ENCODE measurements at regions not wholly inside any gene's neighbourhood (a gene's known extent, or its start where the extent isn't known, plus 50 kb on each side); places are given as distances from the start of the nearest gene placed in this dataset.

GRCh38 chr2:6683516-6683915, 182.2 kb downstream of the CMPK2 start:
- no peaks in the 10 kb centered on the region for H3K36me3 ChIP-seq

GRCh38 chr2:6685447-6685846, 180.3 kb downstream of the CMPK2 start:
- Histone ChIP-seq H3K9ac (no peak overlapping the region), H3K4me3 (no peak overlapping the region), H3F3A (ENCODE audit: low read depth) (no peaks in the 10 kb centered on the region), H4K20me1 (ENCODE audit: low read depth) (no peaks in the 10 kb centered on the region), H3K79me2 (ENCODE audit: low read depth) (no peaks in the 10 kb centered on the region), H2AFZ (replicated peaks) (no peak overlapping the region), H3K27me3 (no peaks in the 10 kb centered on the region), H3K36me3 (no peaks in the 10 kb centered on the region), H3K4me1 (peaks cover 11% of the 10 kb centered on the region), H3K27ac (no peak overlapping the region), H3K4me2 (no peak overlapping the region), H3K9me3 (ENCODE audit: low read depth) (no peaks in the 10 kb centered on the region)
- Mint-ChIP-seq H3K27me3 (ENCODE audit: insufficient read depth, low read depth) (peaks cover 11% of the 10 kb centered on the region), H3K27ac (no peak overlapping the region), H3K4me1 (peaks cover 6% of the 10 kb centered on the region), H3K36me3 (peaks cover 5% of the 10 kb centered on the region), H3K9me3 (peaks cover 40% of the 10 kb centered on the region), H3K4me3 (no peak overlapping the region)
- no peak for DNase-seq (ENCODE audit: low spot score)
- TF ChIP-seq CTCF (IDR thresholded peaks at IDR 0.05) (no peak), EZH2phosphoT487 (IDR thresholded peaks at IDR 0.05) (no peak), EZH2 (IDR thresholded peaks at IDR 0.05) (no peak)

More at GRCh38 chr2:6683516-6683915, 182.2 kb downstream of the CMPK2 start:
- no peak for DNase-seq (ENCODE audit: low spot score)
- Mint-ChIP-seq H3K4me3 (no peak overlapping the region), H3K27ac (peak overlapping the region; percentile 7), H3K4me1 (peaks cover 24% of the 10 kb centered on the region), H3K27me3 (ENCODE audit: insufficient read depth, low read depth) (peaks cover 11% of the 10 kb centered on the region), H3K9me3 (peaks cover 40% of the 10 kb centered on the region), H3K36me3 (peaks cover 5% of the 10 kb centered on the region)
- H3K4me1 ChIP-seq: peaks cover 23% of the 10 kb centered on the region
- no peak overlapping the region for H3K4me2 ChIP-seq
- H3K79me2 ChIP-seq (ENCODE audit: low read depth): no peaks in the 10 kb centered on the region
- no peak for TF ChIP-seq EZH2phosphoT487 (IDR thresholded peaks at IDR 0.05)
- no peak for TF ChIP-seq EZH2 (IDR thresholded peaks at IDR 0.05)
- no peak for TF ChIP-seq CTCF (IDR thresholded peaks at IDR 0.05)
- H3K27me3 ChIP-seq: no peaks in the 10 kb centered on the region
- no peak overlapping the region for H3K9ac ChIP-seq
- peaks cover 10% of the 10 kb centered on the region for H3F3A ChIP-seq (ENCODE audit: low read depth)
- H2AFZ ChIP-seq (replicated peaks): no peak overlapping the region
- H3K9me3 ChIP-seq (ENCODE audit: low read depth): no peaks in the 10 kb centered on the region
- H3K27ac ChIP-seq: no peak overlapping the region
- no peak overlapping the region for H3K4me3 ChIP-seq
- no peaks in the 10 kb centered on the region for H4K20me1 ChIP-seq (ENCODE audit: low read depth)

- H3K79me2 ChIP-seq (ENCODE audit: low read depth): no peaks in the 10 kb centered on the region
- no peak overlapping the region for H3K9ac ChIP-seq
- no peak for DNase-seq (ENCODE audit: low spot score)
- peaks cover 4% of the 10 kb centered on the region for H3F3A ChIP-seq (ENCODE audit: low read depth)
- Mint-ChIP-seq H3K4me1 (no peaks in the 10 kb centered on the region), H3K9me3 (peaks cover 6% of the 10 kb centered on the region), H3K27ac (no peak overlapping the region), H3K4me3 (no peak overlapping the region), H3K27me3 (ENCODE audit: insufficient read depth, low read depth) (no peaks in the 10 kb centered on the region), H3K36me3 (no peaks in the 10 kb centered on the region)
- H2AFZ ChIP-seq (replicated peaks): no peak overlapping the region
- no peaks in the 10 kb centered on the region for H3K9me3 ChIP-seq (ENCODE audit: low read depth)
- no peaks in the 10 kb centered on the region for H4K20me1 ChIP-seq (ENCODE audit: low read depth)
- peaks cover 13% of the 10 kb centered on the region for H3K4me1 ChIP-seq
- no peaks in the 10 kb centered on the region for H3K36me3 ChIP-seq
- no peak overlapping the region for H3K27ac ChIP-seq
- TF ChIP-seq EZH2 (IDR thresholded peaks at IDR 0.05) (no peak), EZH2phosphoT487 (IDR thresholded peaks at IDR 0.05) (no peak), CTCF (IDR thresholded peaks at IDR 0.05) (no peak)
- no peak overlapping the region for H3K4me2 ChIP-seq
- H3K27me3 ChIP-seq: no peaks in the 10 kb centered on the region
- H3K4me3 ChIP-seq: no peak overlapping the region
These were observed 173.7 kb downstream of the CMPK2 start for GRCh38 chr2:6692056-6692455.

All from neural progenitor cell (in vitro differentiated cells).